GM12874 (cell line): ENCODE measurements at regions not wholly inside any gene's neighbourhood (a gene's known extent, or its start where the extent isn't known, plus 50 kb on each side); places are given as distances from the start of the nearest gene placed in this dataset.

ENCODE experiments used
- CTCF ChIP-seq: IDR thresholded peaks from 2 replicates; pipeline ENCODE4 v1.5.1; 2011; ENCODE audit warnings: low read depth, mild to moderate bottlenecking, control low read depth, low read length, moderate library complexity; ENCODE audit not compliant: insufficient read depth

GRCh38 chr12:58174316-58174715 lies 232.9 kb downstream of the ATP23 start:
- TF ChIP-seq CTCF = no peak

GRCh38 chr12:58176296-58176869 lies 235.0 kb downstream of the ATP23 start:
- TF ChIP-seq CTCF = peak; percentile 48; the same call in 1 of the 2 replicates

- no peak for TF ChIP-seq CTCF
These were observed 236.0 kb downstream of the ATP23 start for GRCh38 chr12:58177366-58177765.

- no peak for TF ChIP-seq CTCF
These were observed 242.8 kb downstream of the ATP23 start for GRCh38 chr12:58184212-58184611.

GRCh38 chr12:58186401-58186800 lies 245.0 kb downstream of the ATP23 start:
- TF ChIP-seq CTCF = no peak

GRCh38 chr12:58186914-58187313 lies 245.5 kb downstream of the ATP23 start:
- TF ChIP-seq CTCF = no peak

- no peak for TF ChIP-seq CTCF
These were observed 247.7 kb downstream of the ATP23 start for GRCh38 chr12:58189030-58189429.
